WTC11 (cell line): ENCODE measurements at regions not wholly inside any gene's neighbourhood (a gene's known extent, or its start where the extent isn't known, plus 50 kb on each side); places are given as distances from the start of the nearest gene placed in this dataset.

Experiments
- ATAC-seq: fragments of 200-7000 bp; cut with Tn5 transposase; 2 replicates; pipeline ENCODE4 v1.10.0; 2021; ENCODE audit warnings: mild to moderate bottlenecking, moderate library complexity
- CTCF ChIA-PET: fragments of 300-600 bp; sonication (Branson Sonifier 250); formaldehyde crosslinking; loops from one replicate; lab custom pipeline; 2021; ENCODE audit warnings: antibody characterized with exemption; lab: Charles Lee
- POLR2A ChIA-PET: fragments of 350-600 bp; sonication (Branson Sonifier 250); formaldehyde crosslinking; loops from one replicate; lab custom pipeline; 2021; ENCODE audit warnings: antibody characterized with exemption; lab: Charles Lee
- DNase-seq: peaks from one replicate; pipeline ENCODE4 v3.0.0; 2021; ENCODE audit warnings: low spot score
- H3K27ac Mint-ChIP-seq: 2 replicates; pipeline ENCODE4 v1.8.0; 2021; ENCODE audit warnings: mixed read lengths
- H3K27me3 Mint-ChIP-seq: 2 replicates; pipeline ENCODE4 v1.8.0; 2021; ENCODE audit warnings: low read depth, mild to moderate bottlenecking, moderate library complexity, mixed read lengths
- H3K36me3 Mint-ChIP-seq: 2 replicates; pipeline ENCODE4 v1.8.0; 2021; ENCODE audit warnings: mixed read lengths
- H3K4me1 Mint-ChIP-seq: 2 replicates; pipeline ENCODE4 v1.8.0; 2022; ENCODE audit warnings: mixed read lengths
- H3K4me3 Mint-ChIP-seq: 2 replicates; pipeline ENCODE4 v1.8.0; 2021; ENCODE audit warnings: mild to moderate bottlenecking, moderate library complexity, mixed read lengths
- H3K9me3 Mint-ChIP-seq: 2 replicates; pipeline ENCODE4 v1.8.0; 2021; ENCODE audit warnings: mixed read lengths
- EMX1 ChIP-seq: fragments of 250-450 bp; sonication (Bioruptor Pico); IDR thresholded peaks from 2 replicates; pipeline ENCODE4 v1.8.0; 2021; ENCODE audit warnings: mild to moderate bottlenecking
- ESRRA ChIP-seq: sonication (generic); formaldehyde crosslinking; IDR thresholded peaks from 2 replicates; pipeline ENCODE4 v1.8.1; 2022; ENCODE audit warnings: mild to moderate bottlenecking, missing genetic modification reagents, borderline replicate concordance
- GABPB1 ChIP-seq: sonication (generic); formaldehyde crosslinking; IDR thresholded peaks from 2 replicates; pipeline ENCODE4 v1.8.1; 2023; ENCODE audit warnings: mild to moderate bottlenecking, missing genetic modification reagents
- GRHL2 ChIP-seq: fragments of 250-450 bp; sonication (Bioruptor Pico); IDR thresholded peaks from 2 replicates; pipeline ENCODE4 v1.8.0; 2022; ENCODE audit warnings: mild to moderate bottlenecking, moderate library complexity; ENCODE audit not compliant: insufficient replicate concordance, severe bottlenecking
- JAZF1 ChIP-seq: fragments of 250-450 bp; sonication (Bioruptor Pico); IDR thresholded peaks from 2 replicates; pipeline ENCODE4 v1.9.0; 2021; ENCODE audit warnings: moderate library complexity, mild to moderate bottlenecking, inconsistent platforms
- NR1H2 ChIP-seq: sonication (generic); formaldehyde crosslinking; IDR thresholded peaks from 2 replicates; pipeline ENCODE4 v1.9.0; 2021; ENCODE audit warnings: mild to moderate bottlenecking, moderate library complexity, missing genetic modification reagents
- NR2C2 ChIP-seq: sonication (generic); formaldehyde crosslinking; IDR thresholded peaks from 2 replicates; pipeline ENCODE4 v1.8.0; 2022; ENCODE audit warnings: mild to moderate bottlenecking, missing genetic modification reagents
- NR3C1 ChIP-seq: sonication (generic); formaldehyde crosslinking; conservative IDR thresholded peaks from 2 replicates; pipeline ENCODE4 v1.8.1; 2023; ENCODE audit warnings: low read depth, mild to moderate bottlenecking, missing genetic modification reagents
- RORB ChIP-seq: fragments of 250-450 bp; sonication (Bioruptor Pico); IDR thresholded peaks from 2 replicates; pipeline ENCODE4 v1.9.0; 2021; ENCODE audit warnings: mild to moderate bottlenecking
- TEAD1 ChIP-seq: sonication (generic); formaldehyde crosslinking; IDR thresholded peaks from 2 replicates; pipeline ENCODE4 v1.8.0; 2022; ENCODE audit warnings: mild to moderate bottlenecking, missing genetic modification reagents
- ZNF121 ChIP-seq: sonication (generic); formaldehyde crosslinking; IDR thresholded peaks from 2 replicates; pipeline ENCODE4 v1.8.0; 2023; ENCODE audit warnings: missing genetic modification reagents
- ZNF263 ChIP-seq: sonication (generic); formaldehyde crosslinking; IDR thresholded peaks from 2 replicates; pipeline ENCODE4 v1.8.1; 2022; ENCODE audit warnings: low read depth, mild to moderate bottlenecking, moderate library complexity, missing genetic modification reagents
- ZNF396 ChIP-seq: fragments of 250-450 bp; sonication (Bioruptor Pico); IDR thresholded peaks from 2 replicates; pipeline ENCODE4 v1.8.0; 2021; ENCODE audit warnings: mild to moderate bottlenecking, moderate library complexity, borderline replicate concordance
- ZNF671 ChIP-seq: fragments of 250-450 bp; sonication (Bioruptor Pico); IDR thresholded peaks from 2 replicates; pipeline ENCODE4 v1.8.0; 2021; ENCODE audit warnings: mild to moderate bottlenecking
- TF ChIP-seq, protein P1 (sequence below): sonication (generic); formaldehyde crosslinking; IDR thresholded peaks from 2 replicates; pipeline ENCODE4 v1.8.0; 2022; ENCODE audit warnings: mild to moderate bottlenecking, missing genetic modification reagents
- TF ChIP-seq, protein P2 (sequence below): fragments of 250-450 bp; sonication (Bioruptor Pico); IDR thresholded peaks from 2 replicates; pipeline ENCODE4 v1.8.0; 2021; ENCODE audit warnings: mild to moderate bottlenecking
- TF ChIP-seq, protein P3 (sequence below): fragments of 250-450 bp; sonication (Bioruptor Pico); IDR thresholded peaks from 2 replicates; pipeline ENCODE4 v1.9.0; 2021; ENCODE audit warnings: moderate library complexity, mild to moderate bottlenecking, inconsistent platforms, borderline replicate concordance
- TF ChIP-seq, protein P4 (sequence below): sonication (generic); formaldehyde crosslinking; IDR thresholded peaks from 2 replicates; pipeline ENCODE4 v1.8.1; 2023; ENCODE audit warnings: mild to moderate bottlenecking, missing genetic modification reagents
- TF ChIP-seq, protein P5 (sequence below): fragments of 250-450 bp; sonication (Bioruptor Pico); IDR thresholded peaks from 2 replicates; pipeline ENCODE4 v1.9.0; 2021; ENCODE audit warnings: mild to moderate bottlenecking, borderline replicate concordance

DNA sequence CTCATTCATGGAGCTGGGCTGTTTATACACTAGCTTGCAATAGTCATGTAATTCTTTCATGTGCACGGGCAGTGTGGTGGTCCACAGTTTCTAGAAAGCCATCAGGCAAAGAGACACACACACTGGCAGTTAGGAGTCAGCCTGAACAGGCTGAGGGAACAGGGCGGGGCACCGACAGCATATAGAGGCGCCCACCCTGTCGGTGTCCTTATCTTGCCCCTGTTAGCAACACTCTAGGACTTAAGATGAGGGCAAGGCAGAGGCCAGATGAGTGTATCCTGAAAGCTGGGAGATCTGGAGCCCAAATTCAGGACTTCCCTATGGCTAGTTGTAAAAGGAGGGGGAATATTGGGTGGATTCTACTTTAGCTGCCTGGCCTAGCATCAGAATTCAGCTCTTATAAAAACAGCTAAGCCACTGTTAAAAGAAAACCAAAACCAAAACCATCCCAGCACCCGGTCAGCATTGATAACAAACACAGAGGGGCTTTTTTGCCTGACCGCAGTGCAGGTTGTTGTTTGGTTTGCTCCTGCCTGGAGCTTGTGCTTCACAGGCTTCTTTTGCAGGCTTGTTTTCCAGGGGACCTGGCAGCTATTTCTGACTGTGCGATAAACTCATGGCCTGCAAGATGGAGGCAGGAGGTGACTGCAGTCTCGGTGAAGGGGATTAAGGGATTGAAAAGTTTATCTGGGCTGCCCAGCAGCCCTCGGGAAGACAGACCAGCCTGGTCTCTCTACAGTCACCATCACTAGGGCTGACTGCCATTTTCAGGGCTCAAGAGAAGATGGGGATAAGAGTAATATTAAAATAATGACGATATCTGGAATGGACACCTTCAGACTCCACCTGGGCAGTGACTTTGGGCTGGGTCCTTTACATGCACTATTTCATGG is 638.9 kb downstream of the MID1IP1 start:
- TF ChIP-seq, protein P1, sequence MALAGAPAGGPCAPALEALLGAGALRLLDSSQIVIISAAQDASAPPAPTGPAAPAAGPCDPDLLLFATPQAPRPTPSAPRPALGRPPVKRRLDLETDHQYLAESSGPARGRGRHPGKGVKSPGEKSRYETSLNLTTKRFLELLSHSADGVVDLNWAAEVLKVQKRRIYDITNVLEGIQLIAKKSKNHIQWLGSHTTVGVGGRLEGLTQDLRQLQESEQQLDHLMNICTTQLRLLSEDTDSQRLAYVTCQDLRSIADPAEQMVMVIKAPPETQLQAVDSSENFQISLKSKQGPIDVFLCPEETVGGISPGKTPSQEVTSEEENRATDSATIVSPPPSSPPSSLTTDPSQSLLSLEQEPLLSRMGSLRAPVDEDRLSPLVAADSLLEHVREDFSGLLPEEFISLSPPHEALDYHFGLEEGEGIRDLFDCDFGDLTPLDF (CRISPR knock-in tag) = no peak
- no peak for TF ChIP-seq NR1H2
- TF ChIP-seq, all 79 proteins: peak for 0
- CTCF ChIA-PET = interaction anchor here (1.3 kb wide), 1 partner anchor 37 kb away, joined by 5 read pairs; no protein-coding TSS in a partner anchor
- ATAC-seq (no peak), DNase-seq (no peak)
- Mint-ChIP-seq H3K4me3 (no peak overlapping the region), H3K9me3 (peaks cover 4% of the 10 kb centered on the region), H3K27ac (no peak overlapping the region), H3K4me1 (peaks cover 5% of the 10 kb centered on the region; the same call in 1 of the 2 replicates), H3K36me3 (no peaks in the 10 kb centered on the region; the same call in 1 of the 2 replicates), H3K27me3 (no peaks in the 10 kb centered on the region)
- POLR2A ChIA-PET = no interaction called here

DNA sequence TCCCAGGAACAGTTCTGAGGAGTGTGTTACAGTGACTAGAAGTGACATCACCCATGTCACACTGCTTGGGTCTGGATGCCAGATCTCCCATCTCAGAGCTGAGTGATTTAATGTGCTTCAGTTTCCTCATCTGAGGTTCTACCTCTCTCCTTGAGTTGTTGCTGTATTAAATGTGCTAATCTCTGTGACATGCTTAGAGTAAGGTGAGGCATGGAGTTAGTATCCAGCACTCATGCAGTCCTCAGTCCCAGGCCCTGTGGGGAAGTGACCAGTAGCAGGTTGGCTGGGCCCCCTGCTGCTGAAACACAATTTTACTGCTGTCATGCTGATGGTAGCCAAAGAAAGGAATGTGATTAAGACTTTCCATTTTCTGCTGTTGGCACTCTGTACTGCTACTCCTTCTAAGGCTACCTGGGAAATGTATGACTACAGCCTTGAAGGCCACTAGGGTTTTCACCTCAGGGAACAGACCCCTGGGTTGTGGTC is 639.6 kb downstream of the MID1IP1 start:
- no peak for DNase-seq
- POLR2A ChIA-PET = no interaction called here
- no peak overlapping the region for H3K27ac Mint-ChIP-seq
- H3K36me3 Mint-ChIP-seq = no peaks in the 10 kb centered on the region; the same call in 1 of the 2 replicates
- TF ChIP-seq EMX1 (CRISPR knock-in tag) (no peak), TEAD1 (CRISPR knock-in tag) (no peak), ZNF121 (CRISPR knock-in tag) (no peak), NR2C2 (no peak), GABPB1 (CRISPR knock-in tag) (no peak), ESRRA (CRISPR knock-in tag) (no peak), GRHL2 (CRISPR knock-in tag) (no peak), RORB (no peak), ZNF396 (CRISPR knock-in tag) (no peak), ZNF671 (CRISPR knock-in tag) (no peak), NR3C1 (CRISPR knock-in tag) (no peak), JAZF1 (CRISPR knock-in tag) (no peak), ZNF263 (CRISPR knock-in tag) (no peak)
- TF ChIP-seq, protein P2, sequence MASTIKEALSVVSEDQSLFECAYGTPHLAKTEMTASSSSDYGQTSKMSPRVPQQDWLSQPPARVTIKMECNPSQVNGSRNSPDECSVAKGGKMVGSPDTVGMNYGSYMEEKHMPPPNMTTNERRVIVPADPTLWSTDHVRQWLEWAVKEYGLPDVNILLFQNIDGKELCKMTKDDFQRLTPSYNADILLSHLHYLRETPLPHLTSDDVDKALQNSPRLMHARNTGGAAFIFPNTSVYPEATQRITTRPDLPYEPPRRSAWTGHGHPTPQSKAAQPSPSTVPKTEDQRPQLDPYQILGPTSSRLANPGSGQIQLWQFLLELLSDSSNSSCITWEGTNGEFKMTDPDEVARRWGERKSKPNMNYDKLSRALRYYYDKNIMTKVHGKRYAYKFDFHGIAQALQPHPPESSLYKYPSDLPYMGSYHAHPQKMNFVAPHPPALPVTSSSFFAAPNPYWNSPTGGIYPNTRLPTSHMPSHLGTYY (CRISPR knock-in tag) = no peak
- TF ChIP-seq, protein P3, sequence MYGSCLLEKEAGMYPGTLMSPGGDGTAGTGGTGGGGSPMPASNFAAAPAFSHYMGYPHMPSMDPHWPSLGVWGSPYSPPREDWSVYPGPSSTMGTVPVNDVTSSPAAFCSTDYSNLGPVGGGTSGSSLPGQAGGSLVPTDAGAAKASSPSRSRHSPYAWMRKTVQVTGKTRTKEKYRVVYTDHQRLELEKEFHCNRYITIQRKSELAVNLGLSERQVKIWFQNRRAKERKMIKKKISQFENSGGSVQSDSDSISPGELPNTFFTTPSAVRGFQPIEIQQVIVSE (CRISPR knock-in tag) = no peak
- TF ChIP-seq, protein P4, sequence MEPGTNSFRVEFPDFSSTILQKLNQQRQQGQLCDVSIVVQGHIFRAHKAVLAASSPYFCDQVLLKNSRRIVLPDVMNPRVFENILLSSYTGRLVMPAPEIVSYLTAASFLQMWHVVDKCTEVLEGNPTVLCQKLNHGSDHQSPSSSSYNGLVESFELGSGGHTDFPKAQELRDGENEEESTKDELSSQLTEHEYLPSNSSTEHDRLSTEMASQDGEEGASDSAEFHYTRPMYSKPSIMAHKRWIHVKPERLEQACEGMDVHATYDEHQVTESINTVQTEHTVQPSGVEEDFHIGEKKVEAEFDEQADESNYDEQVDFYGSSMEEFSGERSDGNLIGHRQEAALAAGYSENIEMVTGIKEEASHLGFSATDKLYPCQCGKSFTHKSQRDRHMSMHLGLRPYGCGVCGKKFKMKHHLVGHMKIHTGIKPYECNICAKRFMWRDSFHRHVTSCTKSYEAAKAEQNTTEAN (CRISPR knock-in tag) = no peak
- TF ChIP-seq, protein P5, sequence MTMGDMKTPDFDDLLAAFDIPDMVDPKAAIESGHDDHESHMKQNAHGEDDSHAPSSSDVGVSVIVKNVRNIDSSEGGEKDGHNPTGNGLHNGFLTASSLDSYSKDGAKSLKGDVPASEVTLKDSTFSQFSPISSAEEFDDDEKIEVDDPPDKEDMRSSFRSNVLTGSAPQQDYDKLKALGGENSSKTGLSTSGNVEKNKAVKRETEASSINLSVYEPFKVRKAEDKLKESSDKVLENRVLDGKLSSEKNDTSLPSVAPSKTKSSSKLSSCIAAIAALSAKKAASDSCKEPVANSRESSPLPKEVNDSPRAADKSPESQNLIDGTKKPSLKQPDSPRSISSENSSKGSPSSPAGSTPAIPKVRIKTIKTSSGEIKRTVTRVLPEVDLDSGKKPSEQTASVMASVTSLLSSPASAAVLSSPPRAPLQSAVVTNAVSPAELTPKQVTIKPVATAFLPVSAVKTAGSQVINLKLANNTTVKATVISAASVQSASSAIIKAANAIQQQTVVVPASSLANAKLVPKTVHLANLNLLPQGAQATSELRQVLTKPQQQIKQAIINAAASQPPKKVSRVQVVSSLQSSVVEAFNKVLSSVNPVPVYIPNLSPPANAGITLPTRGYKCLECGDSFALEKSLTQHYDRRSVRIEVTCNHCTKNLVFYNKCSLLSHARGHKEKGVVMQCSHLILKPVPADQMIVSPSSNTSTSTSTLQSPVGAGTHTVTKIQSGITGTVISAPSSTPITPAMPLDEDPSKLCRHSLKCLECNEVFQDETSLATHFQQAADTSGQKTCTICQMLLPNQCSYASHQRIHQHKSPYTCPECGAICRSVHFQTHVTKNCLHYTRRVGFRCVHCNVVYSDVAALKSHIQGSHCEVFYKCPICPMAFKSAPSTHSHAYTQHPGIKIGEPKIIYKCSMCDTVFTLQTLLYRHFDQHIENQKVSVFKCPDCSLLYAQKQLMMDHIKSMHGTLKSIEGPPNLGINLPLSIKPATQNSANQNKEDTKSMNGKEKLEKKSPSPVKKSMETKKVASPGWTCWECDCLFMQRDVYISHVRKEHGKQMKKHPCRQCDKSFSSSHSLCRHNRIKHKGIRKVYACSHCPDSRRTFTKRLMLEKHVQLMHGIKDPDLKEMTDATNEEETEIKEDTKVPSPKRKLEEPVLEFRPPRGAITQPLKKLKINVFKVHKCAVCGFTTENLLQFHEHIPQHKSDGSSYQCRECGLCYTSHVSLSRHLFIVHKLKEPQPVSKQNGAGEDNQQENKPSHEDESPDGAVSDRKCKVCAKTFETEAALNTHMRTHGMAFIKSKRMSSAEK (CRISPR knock-in tag) = no peak
- H3K4me1 Mint-ChIP-seq = peaks cover 5% of the 10 kb centered on the region; the same call in 1 of the 2 replicates
- CTCF ChIA-PET = interaction anchor here (1.3 kb wide), 1 partner anchor 37 kb away, joined by 5 read pairs; no protein-coding TSS in a partner anchor
- no peaks in the 10 kb centered on the region for H3K27me3 Mint-ChIP-seq
- ATAC-seq = no peak
- peaks cover 4% of the 10 kb centered on the region for H3K9me3 Mint-ChIP-seq
- H3K4me3 Mint-ChIP-seq = no peak overlapping the region
